Activated B cell treated with CpG ODN at 0.5 μM for 24 hours (primary cell): ENCODE measurements at regions not wholly inside any gene's neighbourhood (a gene's known extent, or its start where the extent isn't known, plus 50 kb on each side); places are given as distances from the start of the nearest gene placed in this dataset.
"Not testable (repeated sequence)": the region's sequence is repeated elsewhere in the genome, so short reads cannot be mapped to it uniquely, and the experiment has no call there.

ENCODE experiments used
- ATAC-seq: fragments of 200-7000 bp; cut with Tn5 transposase; one replicate; pipeline ENCODE4 v1.10.0; 2021; ENCODE audit warnings: low read depth, mild to moderate bottlenecking, moderate library complexity
- CTCF ChIA-PET: fragments of 350-600 bp; sonication (Branson Sonifier 250); formaldehyde crosslinking; loops from one replicate; lab custom pipeline; 2021; ENCODE audit warnings: antibody characterized with exemption; lab: Charles Lee
- POLR2A ChIA-PET: fragments of 350-600 bp; sonication (Branson Sonifier 250); formaldehyde crosslinking; loops from one replicate; lab custom pipeline; 2021; ENCODE audit warnings: antibody characterized with exemption; lab: Charles Lee
- DNase-seq: peaks from one replicate; pipeline ENCODE4 v3.0.0; 2022
- H3K27ac Mint-ChIP-seq: one replicate; pipeline ENCODE4 v1.8.0; 2020; ENCODE audit warnings: mixed read lengths
- H3K27me3 Mint-ChIP-seq: one replicate; pipeline ENCODE4 v1.8.0; 2021; ENCODE audit warnings: mixed read lengths
- H3K36me3 Mint-ChIP-seq: one replicate; pipeline ENCODE4 v1.8.0; 2021; ENCODE audit warnings: low read depth, mixed read lengths
- H3K4me1 Mint-ChIP-seq: one replicate; pipeline ENCODE4 v1.8.0; 2021; ENCODE audit warnings: mixed read lengths
- H3K4me3 Mint-ChIP-seq: one replicate; pipeline ENCODE4 v1.8.0; 2020; ENCODE audit warnings: mild to moderate bottlenecking, mixed read lengths
- H3K9me3 Mint-ChIP-seq: one replicate; pipeline ENCODE4 v1.8.0; 2020; ENCODE audit warnings: mixed read lengths
- CTCF ChIP-seq: fragments of 200-600 bp; IDR thresholded peaks from one replicate; pipeline ENCODE4 v1.8.0; 2022; ENCODE audit warnings: antibody characterized with exemption, mild to moderate bottlenecking
- intact Hi-C: fragments of 100-400 bp; cut with micrococcal nuclease; formaldehyde crosslinking; loops from one replicate; pipeline ENCODE4 v1.15.1; 2024

GRCh38 chr10:100642295-100642994 lies 102.9 kb upstream of the PAX2 start:
- ATAC-seq (no peak), DNase-seq (no peak)
- ChIA-PET CTCF (no interaction called here), POLR2A (no interaction called here)
- no peak overlapping the region for H3K27ac Mint-ChIP-seq
- no peaks in the 10 kb centered on the region for H3K36me3 Mint-ChIP-seq
- H3K4me3 Mint-ChIP-seq = no peak overlapping the region
- H3K27me3 Mint-ChIP-seq = peaks cover 46% of the 10 kb centered on the region
- no peaks in the 10 kb centered on the region for H3K4me1 Mint-ChIP-seq
- no peak for TF ChIP-seq CTCF
- intact Hi-C loops = no loop called here
- no peaks in the 10 kb centered on the region for H3K9me3 Mint-ChIP-seq

GRCh38 chr10:100645091-100645490 lies 100.3 kb upstream of the PAX2 start:
- Mint-ChIP-seq H3K27ac (no peak overlapping the region), H3K4me1 (no peaks in the 10 kb centered on the region), H3K27me3 (peaks cover 47% of the 10 kb centered on the region), H3K4me3 (no peak overlapping the region), H3K9me3 (no peaks in the 10 kb centered on the region), H3K36me3 (no peaks in the 10 kb centered on the region)
- no peak for TF ChIP-seq CTCF
- DNase-seq (no peak), ATAC-seq (no peak)
- CTCF ChIA-PET = no interaction called here
- POLR2A ChIA-PET = no interaction called here
- intact Hi-C loops = no loop called here

- no peak for ATAC-seq
- TF ChIP-seq CTCF = no peak
- H3K27ac Mint-ChIP-seq = no peak overlapping the region
- ChIA-PET CTCF (no interaction called here), POLR2A (no interaction called here)
- H3K4me1 Mint-ChIP-seq = no peaks in the 10 kb centered on the region
- intact Hi-C loops = no loop called here
- no peaks in the 10 kb centered on the region for H3K36me3 Mint-ChIP-seq
- H3K9me3 Mint-ChIP-seq = no peaks in the 10 kb centered on the region
- no peak for DNase-seq
- H3K27me3 Mint-ChIP-seq = peaks cover 52% of the 10 kb centered on the region
- no peak overlapping the region for H3K4me3 Mint-ChIP-seq
Observed at GRCh38 chr10:100645613-100646392, 99.6 kb upstream of the PAX2 start.

GRCh38 chr10:100647928-100648327 lies 97.5 kb upstream of the PAX2 start:
- TF ChIP-seq CTCF = no peak
- Mint-ChIP-seq H3K9me3 (no peaks in the 10 kb centered on the region), H3K4me3 (no peak overlapping the region), H3K27me3 (peaks cover 48% of the 10 kb centered on the region), H3K27ac (no peak overlapping the region), H3K4me1 (no peaks in the 10 kb centered on the region), H3K36me3 (no peaks in the 10 kb centered on the region)
- ChIA-PET POLR2A (no interaction called here), CTCF (no interaction called here)
- ATAC-seq (no peak), DNase-seq (no peak)
- intact Hi-C loops = no loop called here

- ATAC-seq (no peak), DNase-seq (no peak)
- Mint-ChIP-seq H3K36me3 (no peaks in the 10 kb centered on the region), H3K9me3 (no peaks in the 10 kb centered on the region), H3K4me3 (no peak overlapping the region), H3K27me3 (peaks cover 60% of the 10 kb centered on the region), H3K27ac (no peak overlapping the region), H3K4me1 (peaks cover 18% of the 10 kb centered on the region)
- intact Hi-C loops = loop anchor here (5.0 to 10.0 kb wide), 2 partner anchors 97 to 574 kb away; partner anchors contain the start of genes LBX1 and PAX2
- no peak for TF ChIP-seq CTCF
- CTCF ChIA-PET = no interaction called here
- POLR2A ChIA-PET = no interaction called here
Observed at GRCh38 chr10:100650693-100651092, 94.7 kb upstream of the PAX2 start.

GRCh38 chr10:100651099-100651498 lies 94.3 kb upstream of the PAX2 start:
- peaks cover 22% of the 10 kb centered on the region for H3K4me1 Mint-ChIP-seq
- H3K4me3 Mint-ChIP-seq, POLR2A ChIA-PET, H3K36me3 Mint-ChIP-seq, ATAC-seq, H3K9me3 Mint-ChIP-seq, DNase-seq, H3K27ac Mint-ChIP-seq, CTCF ChIA-PET: not testable (repeated sequence)
- intact Hi-C loops = loop anchor here (5.0 to 10.0 kb wide), 2 partner anchors 96 to 574 kb away; partner anchors contain the start of genes LBX1 and PAX2
- H3K27me3 Mint-ChIP-seq = peaks cover 62% of the 10 kb centered on the region
